Activated T-cell treated with anti-CD3 and anti-CD28 coated beads, Interleukin-2, amount 50 U/mL, for 24 hours (primary cell): ENCODE measurements at regions not wholly inside any gene's neighbourhood (a gene's known extent, or its start where the extent isn't known, plus 50 kb on each side); places are given as distances from the start of the nearest gene placed in this dataset.

ENCODE experiments used
- DNase-seq: peaks from one replicate; pipeline ENCODE4 v3.0.0-alpha.2; 2020
- H3K27ac Mint-ChIP-seq: 2 replicates; pipeline ENCODE4 v1.8.0; 2020; ENCODE audit warnings: mild to moderate bottlenecking, mixed read lengths
- H3K27me3 Mint-ChIP-seq: 2 replicates; pipeline ENCODE4 v1.8.0; 2020; ENCODE audit warnings: mixed read lengths
- H3K36me3 Mint-ChIP-seq: 2 replicates; pipeline ENCODE4 v1.8.0; 2020; ENCODE audit warnings: low read depth, mixed read lengths
- H3K4me1 Mint-ChIP-seq: 2 replicates; pipeline ENCODE4 v1.8.0; 2020; ENCODE audit warnings: low read depth, mixed read lengths
- H3K4me3 Mint-ChIP-seq: 2 replicates; pipeline ENCODE4 v1.8.0; 2020; ENCODE audit warnings: mild to moderate bottlenecking, moderate library complexity, mixed read lengths
- H3K9me3 Mint-ChIP-seq: 2 replicates; pipeline ENCODE4 v1.8.0; 2020; ENCODE audit warnings: mixed read lengths

DNA sequence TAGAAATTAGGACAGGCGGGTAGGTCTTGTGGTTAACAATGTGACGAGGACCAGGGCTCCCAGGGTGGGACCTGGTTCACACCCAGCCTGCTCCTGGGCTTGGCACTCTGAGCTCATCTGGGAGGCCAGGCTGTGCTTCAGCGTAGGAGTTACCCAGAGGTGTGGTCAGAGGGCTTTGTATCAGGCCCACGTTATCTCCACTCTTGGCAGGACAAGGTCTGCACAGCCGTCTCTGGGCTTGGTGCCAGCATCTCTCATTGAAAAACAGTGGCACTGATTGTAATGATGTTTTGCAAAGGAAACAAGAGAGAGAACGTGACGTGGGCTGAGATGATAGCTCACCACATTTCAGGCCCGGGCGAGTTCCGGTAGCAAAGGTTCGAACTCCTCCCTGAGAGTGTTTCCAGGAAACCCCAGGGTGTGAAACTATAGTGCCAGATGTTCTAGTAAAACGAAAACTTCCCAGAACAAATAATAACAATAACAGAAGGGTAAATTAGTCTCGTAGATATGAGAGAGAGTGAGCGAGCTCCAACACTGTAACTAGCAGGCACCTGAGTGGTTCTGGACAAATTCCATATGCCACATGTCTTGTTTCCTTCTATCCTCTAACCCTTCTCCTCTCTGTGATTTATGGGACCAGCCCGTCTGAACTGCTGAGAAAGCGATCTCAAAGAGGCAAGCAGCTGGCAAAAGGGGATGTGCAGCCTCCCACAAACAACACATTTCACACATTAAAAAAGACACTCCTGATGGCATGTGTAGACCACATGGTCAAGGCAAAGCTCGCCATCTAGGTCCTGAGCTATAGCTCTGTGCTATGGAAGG is 227.3 kb downstream of the KTN1 start:
- H3K27ac Mint-ChIP-seq: peak overlapping the region; percentile 72
- DNase-seq: peak; percentile 66
- H3K36me3 Mint-ChIP-seq: peaks cover 7% of the 10 kb centered on the region
- peak overlapping the region; percentile 16 for H3K4me3 Mint-ChIP-seq
- H3K9me3 Mint-ChIP-seq: peaks cover 14% of the 10 kb centered on the region
- H3K27me3 Mint-ChIP-seq: peaks cover 9% of the 10 kb centered on the region
- peaks cover 51% of the 10 kb centered on the region for H3K4me1 Mint-ChIP-seq

DNA sequence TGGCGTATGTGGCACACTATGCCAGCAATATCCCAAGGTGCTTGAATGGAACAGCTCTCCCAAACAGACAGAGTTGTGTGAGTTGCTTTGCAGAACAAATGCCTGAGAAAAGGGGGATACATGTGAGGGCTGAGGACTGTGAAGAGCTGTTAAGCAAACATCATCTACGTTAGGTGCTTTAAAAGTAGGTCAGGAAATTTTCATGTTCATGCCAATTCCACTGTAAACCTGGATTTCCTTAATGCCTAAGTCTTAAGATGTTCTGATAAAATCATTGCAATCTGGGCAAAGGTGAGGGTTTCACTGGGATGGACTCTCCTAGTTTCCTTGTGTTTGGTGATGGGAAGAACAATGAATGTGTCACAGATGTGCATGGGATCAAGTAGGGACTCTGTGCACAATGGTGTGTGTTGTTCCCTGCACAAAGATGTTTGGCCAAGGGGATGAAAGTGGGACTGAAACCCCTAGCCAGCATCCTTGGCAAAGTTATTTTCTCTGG is 227.9 kb downstream of the KTN1 start:
- Mint-ChIP-seq H3K27ac (peak overlapping the region; percentile 72), H3K4me1 (peaks cover 49% of the 10 kb centered on the region), H3K36me3 (peaks cover 7% of the 10 kb centered on the region), H3K9me3 (peaks cover 14% of the 10 kb centered on the region), H3K27me3 (peaks cover 9% of the 10 kb centered on the region), H3K4me3 (no peak overlapping the region)
- no peak for DNase-seq

DNA sequence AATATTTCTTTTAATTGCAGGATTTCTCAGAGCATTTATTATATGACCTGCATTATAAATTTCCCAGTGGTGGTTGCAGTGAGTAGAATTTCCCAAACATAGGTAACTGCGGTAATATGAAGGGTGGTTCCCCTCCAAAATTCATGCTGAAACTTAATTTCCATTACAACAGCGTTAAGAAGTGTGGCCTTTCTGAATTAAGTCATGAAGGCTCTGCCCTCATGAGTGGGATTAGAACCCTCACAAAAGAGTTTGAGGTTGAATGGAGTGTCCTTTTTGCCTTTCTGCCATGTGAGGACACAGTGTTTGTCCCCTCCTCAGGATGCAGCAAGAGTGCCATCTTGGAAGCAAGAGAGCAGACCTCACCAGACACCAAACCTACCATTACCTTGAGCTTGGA is 233.6 kb downstream of the KTN1 start:
- DNase-seq: no peak
- peak overlapping the region; percentile 41 for H3K27ac Mint-ChIP-seq
- H3K36me3 Mint-ChIP-seq: peaks cover 4% of the 10 kb centered on the region

DNA sequence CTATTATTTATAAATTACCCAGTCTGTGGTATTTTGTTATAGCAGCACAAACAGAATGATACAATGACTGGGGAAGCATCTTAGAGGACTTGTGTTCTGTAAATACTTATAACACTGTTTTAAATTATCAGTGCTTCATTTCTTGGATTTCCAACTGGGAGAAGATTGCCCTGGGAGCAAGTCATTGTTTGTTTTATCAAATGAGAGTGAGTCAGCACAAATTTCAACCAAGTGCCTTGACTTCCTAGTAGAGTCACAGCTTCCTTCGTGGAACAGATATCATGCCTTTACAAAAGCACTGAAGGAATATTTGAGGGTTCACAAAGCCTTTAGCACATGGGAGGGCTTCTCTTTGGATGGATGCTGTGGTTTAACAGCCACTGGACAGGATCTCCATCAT is 234.1 kb downstream of the KTN1 start:
- peaks cover 4% of the 10 kb centered on the region for H3K9me3 Mint-ChIP-seq
- H3K4me1 Mint-ChIP-seq: peaks cover 25% of the 10 kb centered on the region
- peak overlapping the region; percentile 6 for H3K27ac Mint-ChIP-seq
- H3K4me3 Mint-ChIP-seq: no peak overlapping the region
- H3K27me3 Mint-ChIP-seq: peaks cover 9% of the 10 kb centered on the region
- no peak for DNase-seq
- peaks cover 4% of the 10 kb centered on the region for H3K36me3 Mint-ChIP-seq

More for the DNA sequence above, 233.6 kb downstream of the KTN1 start:
- Mint-ChIP-seq H3K4me3 (no peak overlapping the region), H3K9me3 (peaks cover 4% of the 10 kb centered on the region), H3K27me3 (peaks cover 9% of the 10 kb centered on the region), H3K4me1 (peaks cover 25% of the 10 kb centered on the region)

DNA sequence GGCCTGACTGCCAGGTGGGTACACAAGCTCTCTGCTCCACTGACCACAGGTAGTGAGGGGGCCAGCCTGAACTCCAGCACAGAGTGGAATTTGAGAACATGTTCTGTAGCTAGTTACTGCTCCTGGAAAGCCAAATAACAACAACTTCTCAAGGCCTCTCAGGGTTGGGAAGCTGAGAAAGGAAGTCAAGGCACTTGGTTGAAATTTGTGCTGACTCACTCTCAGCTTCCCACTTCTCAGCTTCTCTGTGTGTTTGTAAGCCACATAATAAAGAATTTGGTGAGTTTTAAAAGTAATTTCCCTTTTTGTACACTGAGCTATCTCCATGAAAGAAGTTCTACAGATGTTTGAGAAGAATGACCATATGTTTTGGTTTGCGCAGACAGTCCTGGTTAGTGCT is 234.9 kb downstream of the KTN1 start:
- no peak overlapping the region for H3K4me3 Mint-ChIP-seq
- H3K4me1 Mint-ChIP-seq: peaks cover 25% of the 10 kb centered on the region
- no peak for DNase-seq
- H3K27me3 Mint-ChIP-seq: peaks cover 9% of the 10 kb centered on the region
- peaks cover 4% of the 10 kb centered on the region for H3K9me3 Mint-ChIP-seq
- no peak overlapping the region for H3K27ac Mint-ChIP-seq
- peaks cover 4% of the 10 kb centered on the region for H3K36me3 Mint-ChIP-seq

DNA sequence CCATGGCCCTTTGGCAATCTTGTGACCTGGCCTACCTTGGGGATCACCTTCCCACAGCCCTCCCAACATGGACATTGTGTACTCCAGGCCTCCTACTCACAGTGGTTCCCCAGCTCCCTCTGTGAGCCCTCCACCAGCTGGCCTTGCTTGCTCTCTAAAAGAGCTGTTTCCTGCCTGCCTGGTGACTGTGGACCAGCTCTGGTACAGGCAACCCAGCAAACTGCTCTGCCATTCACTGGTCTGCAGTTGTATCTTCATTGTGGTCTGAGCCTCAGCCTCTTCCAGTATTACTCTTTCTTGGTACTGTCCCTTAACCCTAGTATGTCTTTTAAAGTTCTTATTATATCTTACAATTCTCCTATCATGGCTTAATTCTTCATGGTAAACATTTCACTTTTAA is 236.2 kb downstream of the KTN1 start:
- Mint-ChIP-seq H3K4me3 (no peak overlapping the region), H3K27me3 (no peaks in the 10 kb centered on the region), H3K4me1 (peaks cover 25% of the 10 kb centered on the region), H3K27ac (no peak overlapping the region), H3K9me3 (peaks cover 4% of the 10 kb centered on the region), H3K36me3 (no peaks in the 10 kb centered on the region)
- DNase-seq: no peak

DNA sequence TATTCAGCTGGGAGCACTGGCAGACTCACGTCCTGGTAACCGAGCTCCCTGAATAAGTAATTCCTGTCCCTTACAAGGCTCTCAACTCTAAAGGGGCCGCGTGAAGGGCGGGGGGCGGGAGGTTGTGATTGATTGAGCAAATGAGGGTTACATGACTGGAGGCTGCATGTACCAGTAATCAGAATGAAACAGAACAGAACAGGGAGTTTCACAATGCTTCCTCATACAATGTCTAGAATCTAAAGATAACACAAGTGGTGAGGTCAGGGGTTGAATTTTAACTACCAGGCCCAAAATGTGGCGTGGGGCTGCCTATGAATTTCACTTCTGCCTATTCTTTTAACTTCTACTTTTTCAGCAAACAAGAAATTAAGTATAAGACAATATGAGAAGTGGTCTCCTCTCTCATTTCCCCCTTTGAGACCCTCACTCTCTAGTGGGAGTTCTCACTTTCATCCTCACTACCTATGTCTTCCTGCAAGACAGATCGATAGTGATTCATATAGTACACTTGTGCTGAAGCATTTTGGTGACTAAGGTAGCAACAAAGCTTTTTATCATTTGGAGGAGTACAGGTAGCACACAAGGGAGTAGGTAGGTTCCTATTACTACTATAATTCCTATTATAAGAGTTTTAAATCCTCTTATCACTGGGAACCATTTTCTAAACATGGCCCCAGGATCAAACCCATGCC is 239.8 kb downstream of the KTN1 start:
- H3K4me3 Mint-ChIP-seq: no peak overlapping the region
- DNase-seq: no peak
- H3K9me3 Mint-ChIP-seq: peaks cover 5% of the 10 kb centered on the region
- peaks cover 6% of the 10 kb centered on the region for H3K4me1 Mint-ChIP-seq
- peaks cover 8% of the 10 kb centered on the region for H3K27me3 Mint-ChIP-seq
- H3K36me3 Mint-ChIP-seq: no peaks in the 10 kb centered on the region
- H3K27ac Mint-ChIP-seq: no peak overlapping the region

DNA sequence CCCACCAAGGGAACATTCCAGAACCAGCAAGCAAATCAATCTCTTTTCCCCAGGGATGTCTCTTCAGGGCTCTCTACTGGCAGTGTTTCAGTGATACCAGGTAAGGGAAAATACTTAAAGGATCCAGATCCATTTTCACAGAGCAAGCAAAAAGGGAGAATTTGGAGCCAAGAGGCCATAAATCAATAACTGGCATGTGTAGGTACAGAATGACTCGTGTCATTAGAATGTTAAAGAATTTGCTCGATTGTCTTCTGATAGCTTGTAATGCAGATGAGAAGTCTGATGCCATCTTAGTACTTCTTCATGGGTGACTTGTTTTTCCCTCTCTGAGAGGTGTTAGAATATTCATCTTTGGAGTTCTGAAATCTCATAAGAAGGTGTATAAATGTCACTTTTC is 242.9 kb downstream of the KTN1 start:
- H3K4me3 Mint-ChIP-seq: no peak overlapping the region
- H3K27me3 Mint-ChIP-seq: peaks cover 19% of the 10 kb centered on the region
- H3K9me3 Mint-ChIP-seq: peaks cover 5% of the 10 kb centered on the region
- H3K27ac Mint-ChIP-seq: no peak overlapping the region
- no peaks in the 10 kb centered on the region for H3K4me1 Mint-ChIP-seq
- no peak for DNase-seq
- no peaks in the 10 kb centered on the region for H3K36me3 Mint-ChIP-seq

DNA sequence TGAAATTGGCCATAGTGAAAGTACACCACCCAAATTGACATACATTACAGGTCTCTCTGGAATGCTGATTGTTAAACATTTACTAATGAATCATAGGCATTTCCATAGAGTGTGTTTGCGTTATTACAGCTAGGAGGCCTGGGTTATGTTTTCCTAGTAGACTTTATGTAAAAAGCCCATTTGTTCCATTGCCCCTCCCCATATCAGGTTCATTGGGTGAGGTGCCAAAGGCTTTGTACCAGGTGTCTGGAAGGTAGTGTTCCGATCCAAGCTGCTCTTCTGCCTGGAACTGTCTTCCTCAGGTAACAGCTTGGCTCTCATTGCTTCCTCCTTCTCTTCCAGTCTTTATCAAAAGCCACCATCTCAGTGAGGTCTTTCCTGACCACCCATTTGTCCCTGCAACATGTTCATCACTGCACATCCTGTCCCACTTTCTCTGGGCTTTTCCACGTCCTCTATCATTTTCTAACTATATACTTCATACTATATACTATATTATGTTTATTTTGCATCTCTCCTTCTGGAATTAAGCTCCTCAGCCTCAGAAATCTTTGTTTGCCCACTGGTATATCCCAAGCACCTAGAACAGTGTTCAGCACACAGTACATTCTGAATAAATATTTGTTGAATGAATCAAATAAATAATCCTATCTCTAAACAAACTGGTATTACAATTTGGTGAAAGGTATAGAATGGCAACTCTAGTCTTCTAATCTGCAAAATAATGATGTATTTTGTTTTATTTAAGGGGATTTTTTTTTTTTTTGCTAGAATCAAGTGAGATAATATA is 252.3 kb downstream of the KTN1 start:
- H3K27ac Mint-ChIP-seq: no peak overlapping the region
- no peak overlapping the region for H3K4me3 Mint-ChIP-seq
- DNase-seq: no peak
- H3K9me3 Mint-ChIP-seq: no peaks in the 10 kb centered on the region
- H3K36me3 Mint-ChIP-seq: no peaks in the 10 kb centered on the region
- H3K4me1 Mint-ChIP-seq: no peaks in the 10 kb centered on the region
- peaks cover 6% of the 10 kb centered on the region for H3K27me3 Mint-ChIP-seq

DNA sequence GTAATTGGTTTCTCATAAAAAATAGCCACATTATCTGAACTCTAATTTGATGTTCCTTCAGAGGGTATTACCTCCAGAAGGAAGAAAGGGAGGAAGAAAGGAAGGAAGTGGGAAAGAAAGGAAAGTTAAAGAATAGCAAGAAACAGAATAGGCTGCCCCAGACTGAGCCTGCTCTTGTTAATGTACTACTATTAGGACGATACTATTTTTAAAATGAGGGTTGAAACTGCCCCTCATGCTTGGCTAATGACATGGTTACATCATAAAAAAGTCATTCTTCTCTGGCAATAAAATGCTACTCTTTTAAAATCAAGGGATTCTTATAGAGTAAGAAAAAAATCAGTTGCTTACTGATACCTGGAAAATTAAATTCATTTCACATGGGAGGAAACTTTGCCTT is 253.0 kb downstream of the KTN1 start:
- DNase-seq: no peak
- Mint-ChIP-seq H3K9me3 (no peaks in the 10 kb centered on the region), H3K36me3 (no peaks in the 10 kb centered on the region), H3K4me1 (no peaks in the 10 kb centered on the region), H3K27ac (no peak overlapping the region), H3K4me3 (no peak overlapping the region), H3K27me3 (peaks cover 6% of the 10 kb centered on the region)

DNA sequence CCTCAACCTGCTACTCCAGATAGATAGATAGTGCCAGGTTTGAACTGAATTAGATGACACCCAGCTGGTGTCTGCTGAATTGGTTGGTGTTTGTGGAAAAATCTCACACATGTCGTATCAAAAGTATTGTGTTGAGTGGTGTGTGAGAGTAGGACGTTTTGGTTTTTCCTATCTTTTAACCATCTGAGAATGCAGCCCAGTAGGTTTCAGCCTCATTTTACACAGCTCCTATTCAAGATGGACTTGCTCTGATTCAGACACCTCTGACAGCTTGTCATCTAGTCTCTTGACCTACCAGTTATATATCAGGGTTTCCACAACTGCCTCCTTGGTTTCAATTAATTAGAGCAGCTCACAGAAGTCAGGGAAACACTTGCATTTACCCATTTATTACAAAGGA is 254.4 kb downstream of the KTN1 start:
- Mint-ChIP-seq H3K36me3 (no peaks in the 10 kb centered on the region), H3K9me3 (no peaks in the 10 kb centered on the region), H3K4me1 (no peaks in the 10 kb centered on the region), H3K27me3 (peaks cover 6% of the 10 kb centered on the region), H3K27ac (no peak overlapping the region), H3K4me3 (no peak overlapping the region)
- DNase-seq: no peak

DNA sequence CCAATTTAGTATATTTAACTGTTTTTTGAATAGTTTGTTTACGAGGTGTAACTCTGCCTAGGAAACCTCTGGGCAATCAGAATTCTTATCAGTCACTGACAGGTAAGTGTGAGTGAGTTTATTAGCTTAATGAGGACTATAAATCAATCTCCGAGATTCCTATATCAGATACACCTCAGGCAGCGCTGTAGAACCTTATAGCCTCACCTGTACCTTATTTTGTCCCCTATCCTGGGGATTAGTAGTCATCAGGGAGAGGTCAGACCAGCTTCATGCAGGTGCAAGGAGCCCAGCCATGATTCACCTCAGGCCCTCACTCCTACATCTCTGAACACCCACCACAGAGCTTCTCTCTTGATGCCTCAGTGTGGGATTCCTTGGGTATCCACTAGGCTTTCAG is 256.0 kb downstream of the KTN1 start:
- Mint-ChIP-seq H3K4me1 (no peaks in the 10 kb centered on the region), H3K4me3 (no peak overlapping the region), H3K36me3 (no peaks in the 10 kb centered on the region), H3K27ac (no peak overlapping the region), H3K27me3 (peaks cover 6% of the 10 kb centered on the region), H3K9me3 (no peaks in the 10 kb centered on the region)
- no peak for DNase-seq

DNA sequence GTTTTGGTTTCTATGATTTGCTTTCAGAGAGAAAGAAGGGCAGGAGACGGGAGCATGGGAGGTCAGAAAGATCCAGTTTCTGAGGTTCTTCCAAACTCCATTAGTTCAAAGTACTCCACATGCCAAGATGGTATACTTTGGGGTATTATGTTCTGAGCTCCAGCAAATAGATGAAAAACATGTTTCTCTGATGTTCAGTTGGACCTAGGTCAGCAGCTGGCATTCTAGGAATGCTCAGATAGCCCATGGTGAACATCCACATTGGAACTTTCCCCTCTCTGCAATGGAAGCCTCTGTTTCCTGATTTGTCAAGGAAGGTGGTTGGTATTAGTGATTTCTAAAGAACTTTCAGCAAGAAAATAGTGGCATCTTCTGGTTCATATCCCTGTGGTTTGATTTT is 257.5 kb downstream of the KTN1 start:
- Mint-ChIP-seq H3K27me3 (peaks cover 6% of the 10 kb centered on the region), H3K27ac (no peak overlapping the region), H3K9me3 (no peaks in the 10 kb centered on the region), H3K36me3 (no peaks in the 10 kb centered on the region), H3K4me3 (no peak overlapping the region), H3K4me1 (no peaks in the 10 kb centered on the region)
- no peak for DNase-seq

DNA sequence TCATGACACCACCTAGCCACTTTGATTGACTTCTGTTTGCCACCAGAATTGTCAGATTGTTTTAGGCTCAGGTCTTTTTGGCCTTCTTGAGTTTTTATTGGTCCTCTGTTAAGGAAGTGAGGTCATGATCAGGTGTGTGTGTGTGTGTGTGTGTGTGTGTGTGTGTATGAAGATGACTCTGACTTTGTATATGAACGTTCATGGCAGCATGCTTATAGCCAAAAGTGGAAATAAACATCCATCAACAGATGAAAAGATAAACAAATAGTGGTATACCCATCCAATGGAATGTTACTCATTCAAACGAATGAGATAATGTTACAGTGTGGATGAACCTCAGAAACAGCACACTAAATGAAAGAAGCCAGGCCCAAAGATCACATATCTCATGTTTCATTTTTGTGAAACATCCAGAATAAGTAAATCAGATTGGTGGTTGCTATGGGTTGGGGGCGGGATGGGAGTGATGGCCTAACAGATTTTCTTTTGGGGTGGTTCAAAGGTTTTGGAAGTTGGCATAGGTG is 258.6 kb downstream of the KTN1 start:
- H3K9me3 Mint-ChIP-seq: no peaks in the 10 kb centered on the region
- no peak overlapping the region for H3K4me3 Mint-ChIP-seq
- H3K27me3 Mint-ChIP-seq: peaks cover 6% of the 10 kb centered on the region
- H3K36me3 Mint-ChIP-seq: no peaks in the 10 kb centered on the region
- no peak for DNase-seq
- H3K27ac Mint-ChIP-seq: no peak overlapping the region
- H3K4me1 Mint-ChIP-seq: no peaks in the 10 kb centered on the region
